Ecto neural progenitor cell (in vitro differentiated cells): ENCODE measurements at regions not wholly inside any gene's neighbourhood (a gene's known extent, or its start where the extent isn't known, plus 50 kb on each side); places are given as distances from the start of the nearest gene placed in this dataset.
A peak's percentile ranks its signal among the peaks of the same experiment; 100 is the strongest.

Source experiments
- DNase-seq: peaks from one replicate; pipeline ENCODE4 v3.0.0-alpha.2; 2018; ENCODE audit warnings: low spot score

DNA sequence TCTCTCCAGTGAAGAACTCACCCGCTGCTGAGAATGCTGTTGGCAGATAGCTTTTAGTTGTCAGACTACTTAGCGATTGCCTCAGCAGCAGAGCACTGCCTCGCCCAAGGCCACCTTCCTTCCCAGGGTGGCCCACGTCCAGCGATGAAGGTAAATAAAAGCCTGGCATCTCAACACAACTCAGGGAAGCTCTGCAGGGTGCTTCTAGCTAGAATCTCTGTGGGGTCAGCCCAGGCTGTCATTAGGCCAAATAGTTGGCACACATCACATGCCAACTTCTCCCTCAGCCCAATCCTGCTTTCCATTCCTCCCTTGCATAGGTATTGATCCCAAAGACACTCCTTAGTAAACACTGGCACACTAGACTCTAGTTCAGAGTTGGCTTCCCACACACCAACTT is 368.1 kb upstream of the TMTC1 start:
- no peak for DNase-seq

DNA sequence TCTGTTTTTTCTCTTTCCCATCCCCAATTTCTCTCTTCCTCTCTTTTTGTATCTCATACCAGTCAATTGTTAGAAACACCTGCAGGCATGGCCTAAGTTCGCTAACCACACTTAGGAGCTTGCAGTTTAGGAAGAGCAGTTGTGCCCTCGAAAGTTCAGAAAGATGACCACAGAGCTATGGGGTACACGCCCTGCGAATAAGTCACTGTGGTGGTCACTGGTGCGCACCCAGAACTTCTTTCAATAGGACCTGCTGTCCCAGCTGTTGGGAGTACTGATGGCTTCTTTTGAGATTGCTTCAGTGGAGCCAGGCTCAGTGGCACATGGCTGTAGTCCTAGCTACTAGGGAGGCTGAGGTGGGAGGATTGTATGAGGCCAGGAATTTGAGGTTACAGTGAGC is 362.8 kb upstream of the TMTC1 start:
- DNase-seq: no peak

DNA sequence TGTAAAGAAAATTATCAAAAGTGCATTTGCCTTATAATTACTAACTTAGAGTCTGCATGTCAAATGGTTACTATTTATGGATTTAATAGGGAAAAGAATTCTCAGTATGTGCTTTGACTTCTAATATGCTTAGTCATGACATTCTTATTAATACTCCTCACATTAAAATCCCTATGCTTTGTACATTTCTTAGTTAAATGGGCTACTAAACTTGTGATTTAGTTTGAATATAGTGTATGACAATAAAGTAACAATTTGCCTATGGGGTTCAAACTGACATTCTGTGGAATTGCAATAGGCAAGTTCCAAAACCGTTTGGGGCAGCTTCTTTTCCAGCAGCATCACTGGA is 361.9 kb upstream of the TMTC1 start:
- DNase-seq: no peak

DNA sequence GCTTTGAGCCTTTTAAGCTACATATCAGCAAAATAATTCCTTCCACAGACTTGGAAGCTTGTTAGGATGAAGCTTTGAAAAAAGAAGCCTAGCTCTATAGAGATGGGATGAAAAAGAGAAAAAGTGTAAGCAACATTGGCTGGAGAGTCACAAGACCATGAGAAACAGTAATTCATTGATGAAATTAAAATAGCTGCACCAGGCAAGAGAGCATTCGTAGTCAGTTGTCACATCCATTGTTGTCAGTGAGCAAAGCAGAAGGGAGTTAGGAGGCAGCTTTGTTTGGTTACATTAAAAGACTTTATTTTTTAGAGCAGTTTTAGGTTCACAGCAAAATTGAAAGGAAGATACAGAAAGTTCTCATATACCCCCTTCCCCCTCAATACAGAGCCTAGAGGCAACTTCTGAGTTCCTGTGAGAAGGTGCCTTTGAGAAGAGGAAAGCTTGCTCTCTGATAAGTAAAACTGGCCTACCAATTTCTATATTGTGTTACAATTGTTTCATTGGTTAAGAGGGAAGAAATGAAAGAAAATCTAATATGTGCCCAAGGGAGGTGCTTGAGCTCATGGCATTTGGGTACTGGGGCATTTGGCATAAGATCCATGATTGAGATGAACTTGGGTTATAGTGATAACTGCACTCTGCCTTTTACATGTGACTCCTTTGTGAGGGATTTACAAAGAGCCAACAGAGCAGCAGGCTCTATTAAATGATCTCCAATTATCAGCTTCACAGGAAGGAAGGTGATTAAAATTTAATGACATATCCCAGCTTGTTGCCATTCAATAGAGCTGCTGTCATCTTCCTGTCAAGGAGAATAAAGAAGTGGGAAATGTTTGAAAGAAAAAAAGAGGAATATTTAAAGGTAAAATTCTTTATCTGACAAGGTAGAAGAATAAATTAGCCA is 361.3 kb upstream of the TMTC1 start:
- DNase-seq: no peak

DNA sequence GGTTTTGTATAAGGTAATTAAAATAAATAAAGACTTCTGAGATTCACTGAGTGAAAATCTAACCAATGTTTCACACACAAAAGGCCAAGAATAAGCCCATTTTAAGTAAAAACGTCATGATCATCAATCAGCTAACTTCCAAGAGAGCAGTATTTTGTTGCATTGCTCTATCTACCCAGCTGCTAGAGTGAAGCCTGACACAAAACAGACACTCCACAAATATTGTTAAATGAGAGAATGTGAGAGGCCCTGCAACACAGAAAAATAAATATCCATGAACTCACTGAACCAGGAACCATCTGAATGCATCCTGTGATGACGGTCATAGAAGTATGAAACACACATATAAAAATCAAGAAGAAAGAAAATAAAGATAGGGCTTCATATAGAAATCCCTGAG is 358.6 kb upstream of the TMTC1 start:
- no peak for DNase-seq

DNA sequence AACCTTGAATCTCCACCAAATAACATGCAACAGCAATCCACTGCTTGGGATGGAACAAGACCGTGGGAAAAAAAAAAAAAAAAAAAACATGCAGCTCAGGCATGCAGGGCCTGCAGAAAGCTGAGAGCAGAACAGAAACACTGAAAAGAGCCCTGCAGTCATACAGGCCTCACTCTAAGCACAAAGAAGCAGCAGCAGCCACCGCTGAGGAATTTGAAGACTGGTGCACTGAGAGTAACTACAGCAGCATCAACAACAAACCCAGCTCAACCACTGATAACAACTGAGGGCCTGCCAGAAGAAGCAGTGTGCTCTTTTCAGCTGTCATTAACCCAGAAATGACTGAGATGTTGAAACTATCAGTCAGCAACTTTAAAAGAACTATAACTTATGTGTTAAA is 354.7 kb upstream of the TMTC1 start:
- peak; percentile 68 for DNase-seq

DNA sequence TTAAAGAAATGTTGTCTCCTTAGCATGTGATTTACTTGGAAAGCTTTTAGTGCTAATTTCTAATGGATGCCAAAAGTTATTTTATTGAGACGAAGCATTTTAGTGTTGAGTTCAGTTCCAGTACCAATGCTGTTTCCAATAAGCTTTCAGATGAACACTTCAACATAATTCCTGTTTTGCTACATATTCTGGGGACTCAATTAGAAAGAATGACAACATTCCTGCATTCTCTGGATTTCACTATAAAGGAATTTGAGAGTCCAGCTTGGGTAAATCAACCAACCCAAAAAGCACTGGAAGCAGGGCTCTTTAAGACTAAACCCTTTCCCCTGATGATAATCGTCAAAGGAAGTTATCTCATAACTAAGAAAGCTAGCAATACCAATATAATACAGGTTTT is 353.0 kb upstream of the TMTC1 start:
- DNase-seq: no peak

DNA sequence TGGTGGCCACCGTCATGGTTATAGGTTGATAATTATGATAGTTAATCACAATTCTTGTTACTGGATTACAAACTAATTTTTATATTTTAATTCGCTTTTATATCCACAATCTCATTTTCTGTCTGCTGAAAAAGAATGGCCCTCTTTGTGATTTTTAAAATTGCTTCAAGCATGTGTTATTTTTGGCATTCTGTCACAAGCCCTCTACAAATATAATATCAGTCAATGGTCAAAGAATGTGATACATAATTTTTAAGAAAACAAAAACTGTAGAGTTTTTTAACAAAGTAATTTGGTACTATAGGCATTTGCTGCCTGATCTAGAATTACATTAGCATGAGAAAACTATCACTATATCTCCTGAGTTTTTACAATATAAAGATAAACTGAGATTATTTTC is 352.0 kb upstream of the TMTC1 start:
- DNase-seq: no peak

DNA sequence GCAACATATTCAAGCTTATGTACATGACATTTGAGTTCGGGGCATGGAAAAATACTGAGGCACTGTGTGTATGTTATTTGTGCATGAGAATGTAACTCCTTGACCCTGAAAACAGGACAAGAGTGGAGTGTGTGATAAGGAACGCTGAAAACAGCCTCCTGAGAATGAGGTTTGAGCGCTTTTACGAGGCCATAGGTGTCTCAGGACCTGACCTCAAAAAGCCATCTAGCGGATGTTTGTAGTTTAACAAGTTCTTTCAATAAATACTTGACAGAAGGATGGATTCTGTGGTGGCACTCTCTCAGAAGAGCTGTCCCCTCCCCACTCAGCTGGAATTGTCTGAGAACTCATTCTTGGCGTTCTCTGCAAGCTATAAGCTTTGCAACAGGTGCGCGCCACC is 350.5 kb upstream of the TMTC1 start:
- no peak for DNase-seq

DNA sequence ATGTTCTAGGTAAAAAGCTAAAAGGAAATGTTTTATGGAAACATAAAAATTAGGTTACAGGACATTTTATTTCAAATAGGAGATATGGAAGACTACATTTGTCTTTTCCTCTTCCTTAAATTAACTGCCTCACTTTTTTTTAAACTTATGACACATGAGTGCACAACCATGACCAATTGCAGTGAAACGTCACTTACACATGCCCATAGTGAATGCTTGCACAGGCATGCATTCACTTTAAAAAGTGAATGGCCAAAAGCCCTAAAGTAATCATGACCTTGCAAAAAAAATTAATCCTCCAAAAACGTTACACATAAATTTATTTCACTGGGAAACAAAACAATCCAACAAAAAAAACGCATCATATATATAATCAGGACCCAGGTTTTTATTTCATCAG is 343.2 kb upstream of the TMTC1 start:
- no peak for DNase-seq

DNA sequence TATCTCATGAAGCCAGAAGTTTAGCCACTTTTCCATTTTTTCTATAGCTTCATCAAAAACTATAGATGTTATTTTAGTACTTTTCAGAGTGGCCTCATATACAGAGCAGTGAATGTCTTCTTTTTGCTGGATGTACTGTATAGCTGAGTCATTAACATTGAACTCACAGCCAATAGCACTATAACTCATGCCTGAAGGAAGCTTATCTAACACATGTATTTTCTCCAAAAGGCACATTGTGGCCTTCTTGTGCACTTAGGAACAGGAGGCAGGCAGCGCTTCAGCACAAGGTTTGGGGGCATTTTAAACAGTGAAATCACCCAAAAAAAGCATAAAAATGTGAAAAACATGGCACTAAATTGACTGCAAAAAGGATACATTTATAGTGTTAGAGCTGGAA is 336.8 kb upstream of the TMTC1 start:
- no peak for DNase-seq

DNA sequence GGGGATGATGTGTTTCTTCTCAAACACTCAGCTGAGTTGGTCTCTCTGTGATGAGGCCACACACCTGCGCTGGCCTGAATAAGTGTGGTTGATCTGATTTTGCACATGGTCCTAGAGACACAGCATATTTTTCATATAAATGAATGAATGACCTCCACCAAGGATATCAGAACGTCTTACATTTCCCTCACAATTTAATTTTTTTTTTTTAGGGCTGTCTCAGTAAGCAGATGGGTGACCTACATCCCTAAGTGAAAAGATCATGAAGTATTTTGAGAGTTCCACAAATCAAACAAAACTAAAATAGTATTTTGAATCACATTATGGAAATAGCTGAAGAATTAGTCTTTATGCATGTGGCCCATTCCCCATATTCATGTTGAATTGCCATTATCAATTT is 333.7 kb upstream of the TMTC1 start:
- no peak for DNase-seq

DNA sequence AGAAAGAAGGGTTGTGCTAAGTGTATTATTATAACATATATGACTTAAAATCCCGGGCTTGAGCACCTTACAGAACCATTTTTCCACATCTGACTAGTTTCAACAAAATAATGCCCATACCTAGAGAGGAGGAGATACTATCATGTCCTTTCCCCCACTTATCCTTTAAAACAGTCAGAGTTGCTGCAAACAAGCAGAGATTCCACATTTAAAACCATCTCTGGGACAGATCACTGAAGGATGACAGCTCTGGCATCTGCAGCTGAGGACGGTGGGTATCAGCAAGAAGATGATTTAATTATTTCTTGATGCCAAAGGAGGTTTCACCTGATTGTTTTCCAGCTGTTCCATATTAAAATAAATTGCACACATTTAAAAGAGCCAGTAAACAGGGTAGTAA is 328.0 kb upstream of the TMTC1 start:
- no peak for DNase-seq

DNA sequence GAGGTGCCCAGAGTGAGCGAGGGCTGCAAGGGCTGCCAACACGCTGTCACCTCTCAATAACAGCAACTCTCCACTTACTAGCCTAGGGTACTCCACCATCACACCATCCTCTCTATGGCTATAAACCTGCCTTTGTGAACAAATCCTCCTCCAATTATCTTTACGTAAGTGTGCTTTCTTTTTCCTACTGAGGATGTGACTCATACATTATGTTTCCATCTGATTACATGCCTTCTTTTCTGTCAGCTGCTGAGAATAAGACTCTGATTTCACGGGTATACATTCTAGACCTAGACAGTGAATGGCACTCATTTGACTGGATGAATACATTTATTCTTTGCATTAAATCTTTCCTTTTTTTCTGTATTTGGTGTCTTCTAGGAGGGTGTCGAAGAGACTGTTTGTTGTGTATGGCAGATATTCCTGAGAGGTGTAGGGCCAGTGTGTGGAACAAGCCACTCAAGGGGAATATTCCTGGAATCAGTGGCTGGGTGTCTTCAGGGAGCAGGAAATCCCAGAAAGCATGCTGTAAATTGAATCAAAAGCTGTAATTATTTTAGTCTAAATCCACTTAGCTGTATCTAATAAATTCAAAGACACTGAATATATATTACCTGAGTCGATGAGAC is 327.3 kb upstream of the TMTC1 start:
- DNase-seq: no peak

DNA sequence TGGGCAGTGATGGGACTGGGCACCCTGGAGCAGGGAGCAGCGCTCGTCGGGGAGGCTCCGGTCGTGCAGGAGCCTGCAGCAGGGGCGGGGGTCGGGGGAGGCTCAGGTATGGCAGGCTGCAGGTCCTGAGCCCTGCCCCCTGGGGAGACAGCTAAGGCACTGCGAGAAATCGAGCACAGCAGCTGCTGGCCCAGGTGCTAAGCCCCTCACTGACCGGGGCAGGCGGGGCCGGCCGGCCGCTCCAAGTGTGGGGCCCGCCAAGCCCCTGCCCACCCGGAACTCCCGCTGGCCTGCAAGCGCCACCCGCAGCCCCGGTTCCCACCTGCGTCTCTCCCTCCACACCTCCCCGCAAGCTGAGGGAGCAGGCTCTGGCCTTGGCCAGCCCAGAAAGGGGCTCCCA is 326.8 kb upstream of the TMTC1 start:
- no peak for DNase-seq

DNA sequence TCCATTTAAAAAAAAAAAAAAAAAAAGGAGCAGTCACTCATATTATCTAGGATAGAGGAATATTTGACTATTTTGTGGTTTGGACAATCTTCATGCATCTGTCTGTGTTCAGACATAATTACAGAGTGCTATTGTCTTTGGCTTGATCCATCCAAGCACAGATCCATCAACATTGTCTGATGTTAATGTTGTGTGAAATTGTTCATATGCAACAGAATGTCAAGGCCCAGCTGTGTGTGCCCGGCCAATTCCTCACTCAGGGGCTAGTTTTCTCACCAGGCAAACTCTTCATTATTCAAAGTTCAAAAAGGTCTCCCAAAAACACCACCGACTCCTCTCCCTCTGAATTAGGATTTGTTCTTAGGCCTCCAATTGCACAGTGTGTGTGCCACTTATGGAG is 324.9 kb upstream of the TMTC1 start:
- no peak for DNase-seq

DNA sequence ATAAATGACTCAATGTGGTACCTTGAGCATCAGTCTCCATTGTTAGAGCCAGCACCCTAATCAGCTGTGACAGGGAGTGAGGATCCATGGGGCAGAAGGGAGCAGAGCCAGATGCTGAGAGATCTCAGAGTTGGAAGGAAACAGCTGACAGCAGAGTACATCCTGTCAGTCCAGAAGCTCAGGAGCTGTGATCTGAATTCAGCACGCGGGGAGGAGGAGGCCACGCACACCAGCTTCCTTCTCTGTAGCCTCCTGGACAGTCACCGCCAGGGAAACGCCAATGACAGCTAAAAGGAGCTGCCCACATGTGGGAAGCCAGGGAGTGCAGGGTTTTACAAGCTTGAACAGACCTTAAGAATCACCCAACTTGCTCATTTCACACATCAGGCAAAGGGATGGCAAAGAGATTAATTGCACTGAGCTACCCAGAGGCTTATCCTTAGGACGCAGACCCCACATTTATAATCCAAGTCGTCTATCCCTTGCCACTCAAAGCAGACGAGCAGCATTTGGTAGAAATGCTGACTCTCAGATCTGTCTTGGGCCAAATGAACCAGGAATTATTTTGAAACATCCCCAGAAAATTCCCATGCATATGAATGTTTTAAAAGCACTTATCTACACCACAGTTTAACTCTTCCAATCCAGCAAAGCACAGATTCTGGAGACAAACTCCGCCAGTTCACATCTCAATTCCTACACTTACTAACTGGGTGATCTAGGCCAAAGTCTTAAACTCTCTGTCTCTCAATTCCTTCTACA is 322.6 kb upstream of the TMTC1 start:
- no peak for DNase-seq

DNA sequence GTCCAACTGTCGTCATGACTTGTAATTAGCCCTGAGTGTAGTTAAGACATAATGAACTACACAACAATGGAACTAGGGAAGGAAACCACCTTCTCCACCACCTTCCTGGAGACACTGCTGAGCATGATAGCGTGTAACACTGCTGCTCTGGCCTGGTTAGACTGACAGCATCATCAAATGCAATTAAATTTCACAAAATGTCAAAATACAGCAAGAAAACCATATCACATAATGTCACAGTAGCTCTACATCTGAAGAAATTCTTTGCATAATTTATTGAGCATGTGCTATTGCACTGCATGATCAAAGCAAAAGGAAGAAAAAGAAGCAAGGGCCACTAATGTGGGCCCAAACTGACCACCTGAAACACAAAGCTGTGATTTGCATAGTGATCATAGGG is 321.8 kb upstream of the TMTC1 start:
- no peak for DNase-seq

DNA sequence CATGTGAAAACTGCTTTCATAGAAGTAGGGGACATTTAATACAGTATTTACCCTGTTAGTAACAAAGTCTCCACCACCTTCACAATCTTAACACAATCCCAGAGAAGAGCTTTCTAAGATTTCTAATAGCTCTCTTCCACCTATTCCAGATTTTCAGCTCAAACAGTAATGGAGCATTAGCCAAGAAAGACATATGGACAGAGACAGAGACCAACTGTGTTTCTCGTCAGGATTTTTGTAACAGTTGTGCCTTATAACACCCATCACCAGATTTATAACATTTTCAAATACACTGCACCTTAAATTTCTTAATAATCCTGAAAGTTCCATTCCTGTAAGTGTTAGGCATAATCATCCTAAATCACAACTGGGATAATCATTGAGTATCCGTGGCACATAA is 321.2 kb upstream of the TMTC1 start:
- no peak for DNase-seq

DNA sequence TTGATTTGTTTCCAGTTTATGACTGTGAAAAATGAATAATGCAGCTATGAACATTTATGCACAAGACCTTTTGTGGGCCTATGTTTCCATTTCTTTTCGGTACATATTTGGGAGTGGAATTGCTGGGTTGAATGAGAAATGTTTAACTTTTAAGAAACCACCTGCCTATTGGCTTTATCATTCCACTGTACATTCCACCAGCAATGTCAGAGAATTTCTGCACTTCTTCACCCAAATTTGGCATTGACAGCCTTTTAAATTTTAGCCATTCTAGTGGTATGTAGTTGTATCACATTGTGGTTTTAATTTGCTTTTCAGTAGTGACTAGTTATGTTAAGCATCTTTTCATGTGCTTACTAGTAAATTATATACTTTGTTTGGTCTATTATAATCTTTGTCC is 317.0 kb upstream of the TMTC1 start:
- DNase-seq: no peak

DNA sequence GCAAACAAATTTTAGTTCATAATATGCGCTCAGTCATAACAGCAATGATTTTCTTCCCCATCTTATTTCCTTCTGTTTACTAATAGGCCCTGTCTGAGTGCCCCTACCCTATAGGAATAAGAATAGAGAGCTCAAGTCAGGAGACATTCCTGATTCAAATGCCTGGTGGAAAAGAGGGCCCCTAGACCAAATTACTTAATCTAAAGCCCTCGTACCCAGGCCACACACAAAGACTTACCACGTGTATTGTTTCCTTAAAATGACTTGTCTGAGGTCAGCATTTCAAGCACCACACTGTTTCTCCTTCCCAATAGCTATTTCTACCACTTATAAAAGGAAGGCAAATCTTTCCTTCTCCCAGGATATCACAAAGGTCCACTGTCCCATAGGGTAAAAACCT is 314.9 kb upstream of the TMTC1 start:
- no peak for DNase-seq

DNA sequence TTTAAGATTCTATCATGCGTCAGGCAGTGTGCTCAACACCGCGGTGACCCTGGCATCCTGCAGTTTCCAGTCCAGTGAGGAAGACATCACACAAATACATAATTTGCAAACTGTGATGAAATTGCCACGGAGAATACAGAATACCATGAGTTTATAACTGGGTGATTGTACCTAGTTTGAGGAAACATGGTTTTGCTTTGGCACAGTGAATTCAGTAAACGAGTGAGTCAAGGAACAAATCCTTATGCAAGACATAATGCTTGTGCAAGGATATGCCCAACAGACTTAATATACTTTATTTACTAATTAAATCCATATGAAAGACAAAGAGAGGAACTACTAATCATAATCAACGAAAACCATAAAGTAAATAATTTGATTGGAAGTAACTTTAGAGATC is 311.8 kb upstream of the TMTC1 start:
- DNase-seq: no peak

DNA sequence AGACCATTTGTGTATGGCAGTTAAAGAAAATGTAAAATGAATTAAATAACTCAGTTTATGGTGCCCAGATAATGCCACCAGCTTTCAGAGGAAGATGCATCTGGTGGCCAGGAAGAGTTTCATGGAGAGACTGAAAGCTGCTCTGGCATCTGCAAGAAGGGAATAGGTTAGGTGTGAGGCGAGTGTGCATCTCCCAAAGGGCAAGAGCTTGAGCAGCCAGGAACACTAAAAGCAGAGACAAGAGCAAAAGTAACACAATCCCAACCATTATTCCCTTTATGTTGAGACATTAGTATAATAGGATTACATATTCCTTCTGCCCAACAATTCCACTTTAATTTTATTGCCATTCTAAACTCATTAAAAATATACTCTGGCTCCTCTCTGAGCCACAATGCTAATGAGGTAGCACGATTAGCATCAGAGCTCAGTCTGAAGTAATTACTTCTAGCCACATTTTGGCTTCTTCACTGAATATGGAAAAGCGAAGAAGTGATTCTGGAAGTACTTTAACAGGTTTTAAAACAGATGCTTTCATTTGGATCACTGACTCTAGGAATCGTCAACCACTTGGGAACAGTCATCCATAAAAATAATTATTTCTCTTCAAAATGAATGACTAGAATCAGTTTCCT is 309.4 kb upstream of the TMTC1 start:
- no peak for DNase-seq
